CD4-positive, CD25-positive, alpha-beta regulatory T cell (primary cell): ENCODE measurements at regions not wholly inside any gene's neighbourhood (a gene's known extent, or its start where the extent isn't known, plus 50 kb on each side); places are given as distances from the start of the nearest gene placed in this dataset.

Source experiments
- ATAC-seq, 2 donors: fragments of 150-1000 bp; cut with Tn5 transposase; one replicate each; pipeline ENCODE4 v1.10.0; 2021; ENCODE audit warnings: low read depth in 2 of 2, moderate number of reproducible peaks in 2 of 2, moderate library complexity in 1 of 2
- DNase-seq, 3 donors: peaks; one replicate each; pipeline versions ENCODE4 v3.0.0 to v3.0.0-alpha.2; 2012 to 2022; ENCODE audit warnings: mixed read lengths in 1 of 3
- H3K27ac ChIP-seq: one replicate; pipeline ENCODE4 v1.7.0; 2013; ENCODE audit warnings: mild to moderate bottlenecking, low read length; ENCODE audit not compliant: insufficient read depth, poor library complexity, severe bottlenecking
- H3K27me3 ChIP-seq: one replicate; pipeline ENCODE4 v1.7.0; 2013; ENCODE audit warnings: low read length; ENCODE audit not compliant: control insufficient read depth, insufficient read depth
- H3K36me3 ChIP-seq: one replicate; pipeline ENCODE4 v1.7.0; 2013; ENCODE audit warnings: mild to moderate bottlenecking, low read length, moderate library complexity; ENCODE audit not compliant: control insufficient read depth, insufficient read depth
- H3K4me1 ChIP-seq: 2 replicates; pipeline ENCODE4 v1.7.0; 2013; ENCODE audit warnings: mild to moderate bottlenecking, low read length; ENCODE audit not compliant: insufficient read depth, control insufficient read depth, poor library complexity, severe bottlenecking
- H3K4me3 ChIP-seq: one replicate; pipeline ENCODE4 v1.7.0; 2013; ENCODE audit warnings: low read depth, mild to moderate bottlenecking, low read length, moderate library complexity
- H3K9me3 ChIP-seq, 2 experiments: 1 replicate in 1 of 2; 2 replicates in 1 of 2; pipeline ENCODE4 v1.7.0; 2013; ENCODE audit warnings: low read length in 2 of 2, mild to moderate bottlenecking in 1 of 2, moderate library complexity in 1 of 2; ENCODE audit not compliant: control insufficient read depth in 2 of 2
- H3K27ac Mint-ChIP-seq, 3 donors: one replicate each; pipeline ENCODE4 v1.8.0; 2020 to 2022; ENCODE audit warnings: mild to moderate bottlenecking in 3 of 3, mixed read lengths in 3 of 3, moderate library complexity in 2 of 3
- H3K27me3 Mint-ChIP-seq: one replicate; pipeline ENCODE4 v1.8.0; 2022; ENCODE audit warnings: mild to moderate bottlenecking, mixed read lengths
- H3K36me3 Mint-ChIP-seq: one replicate; pipeline ENCODE4 v1.8.0; 2020; ENCODE audit warnings: mixed read lengths
- H3K4me1 Mint-ChIP-seq, 4 donors: one replicate each; pipeline ENCODE4 v1.8.0; 2020 to 2022; ENCODE audit warnings: mixed read lengths in 4 of 4, mild to moderate bottlenecking in 1 of 4
- H3K4me3 Mint-ChIP-seq, 4 donors: one replicate each; pipeline ENCODE4 v1.8.0; 2020 to 2022; ENCODE audit warnings: mild to moderate bottlenecking in 4 of 4, mixed read lengths in 4 of 4, moderate library complexity in 3 of 4
- H3K9me3 Mint-ChIP-seq, 7 donors: one replicate each; pipeline ENCODE4 v1.8.0; 2020 to 2022; ENCODE audit warnings: mixed read lengths in 7 of 7, mild to moderate bottlenecking in 3 of 7, moderate library complexity in 2 of 7

- DNase-seq (no peak), ATAC-seq (no peak)
- Mint-ChIP-seq H3K4me3 (no peak overlapping the region), H3K27me3 (no peaks in the 10 kb centered on the region), H3K27ac (no peak overlapping the region), H3K9me3 (peaks cover 0 to 2% (median 0%) of the 10 kb centered on the region in 7 donors), H3K4me1 (no peaks in the 10 kb centered on the region), H3K36me3 (no peaks in the 10 kb centered on the region)
- Histone ChIP-seq H3K9me3 (no peaks in the 10 kb centered on the region), H3K36me3 (no peaks in the 10 kb centered on the region), H3K27ac (no peak overlapping the region), H3K27me3 (no peaks in the 10 kb centered on the region), H3K4me1 (no peaks in the 10 kb centered on the region), H3K4me3 (no peak overlapping the region)
Observed at GRCh38 chr18:50465211-50466153, 90.6 kb downstream of the SKA1 start.

GRCh38 chr18:50466634-50467033, 91.8 kb downstream of the SKA1 start:
- Mint-ChIP-seq H3K27ac (no peak overlapping the region), H3K4me3 (no peak overlapping the region), H3K36me3 (no peaks in the 10 kb centered on the region), H3K4me1 (no peaks in the 10 kb centered on the region), H3K27me3 (no peaks in the 10 kb centered on the region), H3K9me3 (peaks cover 0 to 2% (median 0%) of the 10 kb centered on the region in 7 donors)
- ATAC-seq (no peak), DNase-seq (no peak)
- Histone ChIP-seq H3K4me3 (no peak overlapping the region), H3K9me3 (no peaks in the 10 kb centered on the region), H3K27ac (no peak overlapping the region), H3K4me1 (no peaks in the 10 kb centered on the region), H3K36me3 (no peaks in the 10 kb centered on the region), H3K27me3 (no peaks in the 10 kb centered on the region)

- DNase-seq (no peak), ATAC-seq (no peak)
- Histone ChIP-seq H3K4me1 (no peaks in the 10 kb centered on the region), H3K36me3 (no peaks in the 10 kb centered on the region), H3K9me3 (no peaks in the 10 kb centered on the region), H3K27me3 (no peaks in the 10 kb centered on the region), H3K4me3 (no peak overlapping the region), H3K27ac (no peak overlapping the region)
- Mint-ChIP-seq H3K27ac (no peak overlapping the region), H3K27me3 (no peaks in the 10 kb centered on the region), H3K4me1 (no peaks in the 10 kb centered on the region), H3K4me3 (no peak overlapping the region), H3K9me3 (peaks cover 0 to 2% (median 0%) of the 10 kb centered on the region in 7 donors), H3K36me3 (no peaks in the 10 kb centered on the region)
Observed at GRCh38 chr18:50468807-50469206, 91.1 kb upstream of the MAPK4 start.

- no peaks in the 10 kb centered on the region for H3K9me3 ChIP-seq
- Mint-ChIP-seq H3K4me3 (no peak overlapping the region), H3K9me3 (peaks cover 0 to 2% (median 0%) of the 10 kb centered on the region in 7 donors), H3K27me3 (no peaks in the 10 kb centered on the region), H3K4me1 (no peaks in the 10 kb centered on the region), H3K27ac (no peak overlapping the region), H3K36me3 (no peaks in the 10 kb centered on the region)
- no peaks in the 10 kb centered on the region for H3K36me3 ChIP-seq
- H3K27me3 ChIP-seq: no peaks in the 10 kb centered on the region
- no peak overlapping the region for H3K4me3 ChIP-seq
- H3K4me1 ChIP-seq: no peaks in the 10 kb centered on the region
- no peak for DNase-seq
- no peak for ATAC-seq
- H3K27ac ChIP-seq: no peak overlapping the region
Observed at GRCh38 chr18:50469380-50469781, 90.5 kb upstream of the MAPK4 start.

- ATAC-seq (no peak), DNase-seq (no peak)
- Histone ChIP-seq H3K4me3 (no peak overlapping the region), H3K9me3 (no peaks in the 10 kb centered on the region), H3K4me1 (no peaks in the 10 kb centered on the region), H3K27ac (no peak overlapping the region), H3K36me3 (no peaks in the 10 kb centered on the region), H3K27me3 (no peaks in the 10 kb centered on the region)
- Mint-ChIP-seq H3K27me3 (no peaks in the 10 kb centered on the region), H3K36me3 (no peaks in the 10 kb centered on the region), H3K4me1 (no peaks in the 10 kb centered on the region), H3K4me3 (peak overlapping the region in 1 of 4 donors; percentile 58), H3K9me3 (peaks cover 0 to 2% (median 0%) of the 10 kb centered on the region in 7 donors), H3K27ac (no peak overlapping the region)
Observed at GRCh38 chr18:50472941-50473340, 86.9 kb upstream of the MAPK4 start.

- Mint-ChIP-seq H3K4me3 (no peak overlapping the region), H3K36me3 (no peaks in the 10 kb centered on the region), H3K27me3 (no peaks in the 10 kb centered on the region), H3K9me3 (peaks cover 0 to 2% (median 0%) of the 10 kb centered on the region in 7 donors), H3K4me1 (no peaks in the 10 kb centered on the region), H3K27ac (no peak overlapping the region)
- H3K9me3 ChIP-seq: no peaks in the 10 kb centered on the region
- ATAC-seq (no peak), DNase-seq (no peak)
- H3K36me3 ChIP-seq: no peaks in the 10 kb centered on the region
- no peaks in the 10 kb centered on the region for H3K27me3 ChIP-seq
- H3K4me1 ChIP-seq: no peaks in the 10 kb centered on the region
- no peak overlapping the region for H3K4me3 ChIP-seq
- H3K27ac ChIP-seq: no peak overlapping the region
Observed at GRCh38 chr18:50473881-50474280, 86.0 kb upstream of the MAPK4 start.

- H3K4me1 Mint-ChIP-seq: no peaks in the 10 kb centered on the region
- no peaks in the 10 kb centered on the region for H3K27me3 Mint-ChIP-seq
- Histone ChIP-seq H3K27me3 (no peaks in the 10 kb centered on the region), H3K36me3 (no peaks in the 10 kb centered on the region), H3K4me3 (no peak overlapping the region), H3K9me3 (no peaks in the 10 kb centered on the region), H3K4me1 (no peaks in the 10 kb centered on the region), H3K27ac (no peak overlapping the region)
- no peak overlapping the region for H3K4me3 Mint-ChIP-seq
- DNase-seq: no peak
- no peaks in the 10 kb centered on the region for H3K36me3 Mint-ChIP-seq
- peaks cover 0 to 5% (median 0%) of the 10 kb centered on the region in 7 donors for H3K9me3 Mint-ChIP-seq
- ATAC-seq: no peak
- no peak overlapping the region for H3K27ac Mint-ChIP-seq
Observed at GRCh38 chr18:50475538-50476193, 84.2 kb upstream of the MAPK4 start.
